ENCODE measurements at regions not wholly inside any gene's neighbourhood (a gene's known extent, or its start where the extent isn't known, plus 50 kb on each side); places are given as distances from the start of the nearest gene placed in this dataset.

GRCh38 chr1:67561704-67562113 lies 123.3 kb upstream of the GADD45A start:
- WGBS, 2 experiments (ENCODE audit: insufficient coverage in 2 of 2) = 6 to 8% methylated on average over 2 to 4 of the region's 4 CpGs

GRCh38 chr1:67563684-67564083 lies 121.3 kb upstream of the GADD45A start:
- Histone ChIP-seq H3K36me3 (ENCODE audit: control insufficient read depth, insufficient read depth, low read length) (no peaks in the 10 kb centered on the region), H3K4me3 (ENCODE audit: extremely low read depth, insufficient read depth, low read length, poor library complexity, severe bottlenecking) (no peak overlapping the region), H3K27ac (ENCODE audit: low read depth, low read length, severe bottlenecking) (no peak overlapping the region), H3K9me3 (ENCODE audit: control insufficient read depth, low read length) (peaks cover 4% of the 10 kb centered on the region), H3K4me1 (ENCODE audit: control insufficient read depth, insufficient read depth, low read length, poor library complexity, severe bottlenecking) (peaks cover 6% of the 10 kb centered on the region)
- 60 to 100% methylated on average over 1 to 2 of the region's 2 CpGs for WGBS, 2 experiments (ENCODE audit: insufficient coverage in 2 of 2)

More at GRCh38 chr1:67561704-67562113, 123.3 kb upstream of the GADD45A start:
- Histone ChIP-seq H3K4me3 (ENCODE audit: extremely low read depth, insufficient read depth, low read length, poor library complexity, severe bottlenecking) (no peak overlapping the region), H3K27ac (ENCODE audit: low read depth, low read length, severe bottlenecking) (no peak overlapping the region), H3K4me1 (ENCODE audit: control insufficient read depth, insufficient read depth, low read length, poor library complexity, severe bottlenecking) (peaks cover 6% of the 10 kb centered on the region), H3K9me3 (ENCODE audit: control insufficient read depth, low read length) (peaks cover 4% of the 10 kb centered on the region), H3K36me3 (ENCODE audit: control insufficient read depth, insufficient read depth, low read length) (no peaks in the 10 kb centered on the region)

- no peaks in the 10 kb centered on the region for H3K36me3 ChIP-seq (ENCODE audit: control insufficient read depth, insufficient read depth, low read length)
- H3K4me1 ChIP-seq (ENCODE audit: control insufficient read depth, insufficient read depth, low read length, poor library complexity, severe bottlenecking) = peaks cover 6% of the 10 kb centered on the region
- WGBS, 2 experiments (ENCODE audit: insufficient coverage in 2 of 2) = 89 to 91% methylated on average over 5 to 7 of the region's 8 CpGs
- no peak overlapping the region for H3K4me3 ChIP-seq (ENCODE audit: extremely low read depth, insufficient read depth, low read length, poor library complexity, severe bottlenecking)
- peaks cover 4% of the 10 kb centered on the region for H3K9me3 ChIP-seq (ENCODE audit: control insufficient read depth, low read length)
- H3K27ac ChIP-seq (ENCODE audit: low read depth, low read length, severe bottlenecking) = no peak overlapping the region
Measured at GRCh38 chr1:67564193-67564592, 120.8 kb upstream of the GADD45A start.

- Histone ChIP-seq H3K27ac (ENCODE audit: low read depth, low read length, severe bottlenecking) (no peak overlapping the region), H3K4me1 (ENCODE audit: control insufficient read depth, insufficient read depth, low read length, poor library complexity, severe bottlenecking) (peaks cover 16% of the 10 kb centered on the region), H3K36me3 (ENCODE audit: control insufficient read depth, insufficient read depth, low read length) (no peaks in the 10 kb centered on the region), H3K9me3 (ENCODE audit: control insufficient read depth, low read length) (peaks cover 4% of the 10 kb centered on the region), H3K4me3 (ENCODE audit: extremely low read depth, insufficient read depth, low read length, poor library complexity, severe bottlenecking) (no peak overlapping the region)
- 86 to 92% methylated on average over 1 to 2 of the region's 2 CpGs for whole genome bisulfite sequencing, 2 experiments (ENCODE audit: insufficient coverage in 2 of 2)
Measured at GRCh38 chr1:67566803-67567377, 118.1 kb upstream of the GADD45A start.

- Histone ChIP-seq H3K4me3 (ENCODE audit: extremely low read depth, insufficient read depth, low read length, poor library complexity, severe bottlenecking) (no peak overlapping the region), H3K4me1 (ENCODE audit: control insufficient read depth, insufficient read depth, low read length, poor library complexity, severe bottlenecking) (peaks cover 19% of the 10 kb centered on the region), H3K36me3 (ENCODE audit: control insufficient read depth, insufficient read depth, low read length) (no peaks in the 10 kb centered on the region), H3K9me3 (ENCODE audit: control insufficient read depth, low read length) (no peaks in the 10 kb centered on the region), H3K27ac (ENCODE audit: low read depth, low read length, severe bottlenecking) (peak overlapping the region; percentile 17)
- 89 to 91% methylated on average over 7 to 8 of the region's 8 CpGs for WGBS, 2 experiments (ENCODE audit: insufficient coverage in 2 of 2)
Measured at GRCh38 chr1:67570486-67571143, 114.4 kb upstream of the GADD45A start.

- no peak overlapping the region for H3K27ac ChIP-seq (ENCODE audit: low read depth, low read length, severe bottlenecking)
- no peaks in the 10 kb centered on the region for H3K9me3 ChIP-seq (ENCODE audit: control insufficient read depth, low read length)
- peaks cover 19% of the 10 kb centered on the region for H3K4me1 ChIP-seq (ENCODE audit: control insufficient read depth, insufficient read depth, low read length, poor library complexity, severe bottlenecking)
- H3K36me3 ChIP-seq (ENCODE audit: control insufficient read depth, insufficient read depth, low read length) = no peaks in the 10 kb centered on the region
- no peak overlapping the region for H3K4me3 ChIP-seq (ENCODE audit: extremely low read depth, insufficient read depth, low read length, poor library complexity, severe bottlenecking)
Measured at GRCh38 chr1:67571406-67571805, 113.6 kb upstream of the GADD45A start.

GRCh38 chr1:67571901-67572593 lies 113.0 kb upstream of the GADD45A start:
- no peak overlapping the region for H3K27ac ChIP-seq (ENCODE audit: low read depth, low read length, severe bottlenecking)
- H3K4me1 ChIP-seq (ENCODE audit: control insufficient read depth, insufficient read depth, low read length, poor library complexity, severe bottlenecking) = peaks cover 19% of the 10 kb centered on the region
- H3K36me3 ChIP-seq (ENCODE audit: control insufficient read depth, insufficient read depth, low read length) = no peaks in the 10 kb centered on the region
- no peak overlapping the region for H3K4me3 ChIP-seq (ENCODE audit: extremely low read depth, insufficient read depth, low read length, poor library complexity, severe bottlenecking)
- WGBS, 2 experiments (ENCODE audit: insufficient coverage in 2 of 2) = 85 to 90% methylated on average over 4 to 10 of the region's 14 CpGs
- no peaks in the 10 kb centered on the region for H3K9me3 ChIP-seq (ENCODE audit: control insufficient read depth, low read length)

GRCh38 chr1:67572594-67573221 lies 112.3 kb upstream of the GADD45A start:
- Histone ChIP-seq H3K4me3 (ENCODE audit: extremely low read depth, insufficient read depth, low read length, poor library complexity, severe bottlenecking) (no peak overlapping the region), H3K36me3 (ENCODE audit: control insufficient read depth, insufficient read depth, low read length) (no peaks in the 10 kb centered on the region), H3K4me1 (ENCODE audit: control insufficient read depth, insufficient read depth, low read length, poor library complexity, severe bottlenecking) (peaks cover 19% of the 10 kb centered on the region), H3K9me3 (ENCODE audit: control insufficient read depth, low read length) (no peaks in the 10 kb centered on the region), H3K27ac (ENCODE audit: low read depth, low read length, severe bottlenecking) (no peak overlapping the region)
- WGBS, 2 experiments (ENCODE audit: insufficient coverage in 2 of 2) = 59 to 74% methylated on average over 2 to 3 of the region's 8 CpGs

- WGBS, 2 experiments (ENCODE audit: insufficient coverage in 2 of 2) = 86 to 89% methylated on average over 1 of the region's 1 CpG
- no peak overlapping the region for H3K4me3 ChIP-seq (ENCODE audit: extremely low read depth, insufficient read depth, low read length, poor library complexity, severe bottlenecking)
- no peak overlapping the region for H3K27ac ChIP-seq (ENCODE audit: low read depth, low read length, severe bottlenecking)
- no peaks in the 10 kb centered on the region for H3K9me3 ChIP-seq (ENCODE audit: control insufficient read depth, low read length)
- H3K4me1 ChIP-seq (ENCODE audit: control insufficient read depth, insufficient read depth, low read length, poor library complexity, severe bottlenecking) = peaks cover 19% of the 10 kb centered on the region
- H3K36me3 ChIP-seq (ENCODE audit: control insufficient read depth, insufficient read depth, low read length) = no peaks in the 10 kb centered on the region
Measured at GRCh38 chr1:67573311-67573872, 111.6 kb upstream of the GADD45A start.

GRCh38 chr1:67574221-67574620 lies 110.8 kb upstream of the GADD45A start:
- Histone ChIP-seq H3K36me3 (ENCODE audit: control insufficient read depth, insufficient read depth, low read length) (no peaks in the 10 kb centered on the region), H3K4me3 (ENCODE audit: extremely low read depth, insufficient read depth, low read length, poor library complexity, severe bottlenecking) (no peak overlapping the region), H3K27ac (ENCODE audit: low read depth, low read length, severe bottlenecking) (no peak overlapping the region), H3K9me3 (ENCODE audit: control insufficient read depth, low read length) (no peaks in the 10 kb centered on the region), H3K4me1 (ENCODE audit: control insufficient read depth, insufficient read depth, low read length, poor library complexity, severe bottlenecking) (peaks cover 19% of the 10 kb centered on the region)
- WGBS, 2 experiments (ENCODE audit: insufficient coverage in 2 of 2) = 92 to 96% methylated on average over 5 of the region's 5 CpGs
